Mesenchymal stem cell (in vitro differentiated cells and primary cell): ENCODE measurements at regions not wholly inside any gene's neighbourhood (a gene's known extent, or its start where the extent isn't known, plus 50 kb on each side); places are given as distances from the start of the nearest gene placed in this dataset.

Experiments
- DNase-seq: peaks from one replicate; pipeline ENCODE4 v3.0.0-alpha.2; 2013
- H2AFZ ChIP-seq: one replicate; pipeline ENCODE4 v1.6.1; 2013; ENCODE audit warnings: low read depth, mild to moderate bottlenecking, control low read depth, inconsistent platforms, low read length, moderate library complexity
- H2AK5ac ChIP-seq: 2 replicates; pipeline ENCODE4 v1.6.1; 2013; ENCODE audit warnings: low read length, moderate library complexity, mild to moderate bottlenecking, inconsistent platforms; ENCODE audit not compliant: severe bottlenecking
- H2BK120ac ChIP-seq: one replicate; pipeline ENCODE4 v1.6.1; 2013; ENCODE audit warnings: low read depth, mild to moderate bottlenecking, inconsistent platforms, low read length, moderate library complexity
- H2BK12ac ChIP-seq, 2 experiments: one replicate each; pipeline ENCODE4 v1.6.1; 2013; ENCODE audit warnings: inconsistent platforms in 2 of 2, low read length in 2 of 2, mild to moderate bottlenecking in 2 of 2, moderate library complexity in 2 of 2, control low read depth in 1 of 2
- H2BK15ac ChIP-seq: one replicate; pipeline ENCODE4 v1.6.1; 2013; ENCODE audit warnings: mild to moderate bottlenecking, low read depth, inconsistent platforms; ENCODE audit not compliant: poor library complexity, severe bottlenecking
- H2BK5ac ChIP-seq: 2 replicates; pipeline ENCODE4 v1.6.1; 2013; ENCODE audit warnings: low read depth, mild to moderate bottlenecking, low read length, control low read depth, inconsistent platforms; ENCODE audit not compliant: poor library complexity, severe bottlenecking
- H3K14ac ChIP-seq, 2 experiments: one replicate each; pipeline ENCODE4 v1.6.1; 2013; ENCODE audit warnings: inconsistent platforms in 2 of 2, low read length in 2 of 2, control low read depth in 1 of 2, mild to moderate bottlenecking in 1 of 2, moderate library complexity in 1 of 2
- H3K18ac ChIP-seq, 2 experiments: one replicate each; pipeline ENCODE4 v1.6.1; 2013; ENCODE audit warnings: inconsistent platforms in 2 of 2, low read length in 2 of 2, control low read depth in 1 of 2, low read depth in 1 of 2, mild to moderate bottlenecking in 1 of 2
- H3K23ac ChIP-seq, 2 experiments: one replicate each; pipeline ENCODE4 v1.6.1; 2013; ENCODE audit warnings: inconsistent platforms in 2 of 2, low read length in 2 of 2, mild to moderate bottlenecking in 2 of 2, moderate library complexity in 2 of 2, control low read depth in 1 of 2
- H3K27ac ChIP-seq: 2 replicates; pipeline ENCODE4 v1.5.1; 2013; ENCODE audit warnings: mild to moderate bottlenecking, moderate library complexity, low read length, control low read depth, inconsistent platforms; ENCODE audit not compliant: poor library complexity, severe bottlenecking
- H3K27me3 ChIP-seq, 2 experiments: 2 replicates each; pipeline versions ENCODE4 v1.6.1 to v1.7.0; 2013; ENCODE audit warnings: low read length in 2 of 2, mild to moderate bottlenecking in 2 of 2, moderate library complexity in 2 of 2, control low read depth in 1 of 2, inconsistent platforms in 1 of 2; ENCODE audit not compliant: control insufficient read depth in 1 of 2, insufficient read depth in 1 of 2
- H3K36me3 ChIP-seq, 2 experiments: 2 replicates each; pipeline versions ENCODE4 v1.6.1 to v1.7.0; 2013; ENCODE audit warnings: low read length in 2 of 2, control low read depth in 1 of 2, inconsistent platforms in 1 of 2, low read depth in 1 of 2, mild to moderate bottlenecking in 1 of 2; ENCODE audit not compliant: insufficient read depth in 2 of 2, control insufficient read depth in 1 of 2
- H3K4ac ChIP-seq, 2 experiments: one replicate each; pipeline ENCODE4 v1.6.1; 2013; ENCODE audit warnings: inconsistent platforms in 2 of 2, low read length in 2 of 2, mild to moderate bottlenecking in 2 of 2, moderate library complexity in 2 of 2, control low read depth in 1 of 2, low read depth in 1 of 2
- H3K4me1 ChIP-seq: 2 replicates; pipeline ENCODE4 v1.6.1; 2013; ENCODE audit warnings: low read depth, low read length, control low read depth; ENCODE audit not compliant: control insufficient read depth, insufficient read depth
- H3K4me2 ChIP-seq: 2 replicates; pipeline ENCODE4 v1.6.1; 2013; ENCODE audit warnings: low read length, mild to moderate bottlenecking, inconsistent platforms; ENCODE audit not compliant: poor library complexity, severe bottlenecking
- H3K4me3 ChIP-seq, 2 experiments: 2 replicates each; pipeline versions ENCODE4 v1.5.1 to v1.7.0; 2013; ENCODE audit warnings: low read length in 2 of 2, mild to moderate bottlenecking in 2 of 2, control low read depth in 1 of 2, low read depth in 1 of 2; ENCODE audit not compliant: insufficient read depth in 1 of 2
- H3K79me1 ChIP-seq: replicated peaks from 2 replicates; pipeline ENCODE4 v1.6.1; 2013; ENCODE audit warnings: mild to moderate bottlenecking, control low read depth, low read length, inconsistent platforms; ENCODE audit not compliant: poor library complexity, severe bottlenecking
- H3K9ac ChIP-seq: 2 replicates; pipeline ENCODE4 v1.7.0; 2013; ENCODE audit warnings: mild to moderate bottlenecking, low read length, moderate library complexity
- H3K9me3 ChIP-seq: 2 replicates; pipeline ENCODE4 v1.7.0; 2013; ENCODE audit warnings: mild to moderate bottlenecking, low read length; ENCODE audit not compliant: control insufficient read depth
- H4K8ac ChIP-seq: one replicate; pipeline ENCODE4 v1.6.1; 2013; ENCODE audit warnings: inconsistent platforms, mild to moderate bottlenecking, low read length, moderate library complexity
- H4K91ac ChIP-seq: one replicate; pipeline ENCODE4 v1.6.1; 2013; ENCODE audit warnings: mild to moderate bottlenecking, low read length, inconsistent platforms
- WGBS: methylation state at CpG from one replicate; pipeline ENCODE4 v1.1.7; 2013; ENCODE audit warnings: mixed read lengths; 5-methylcytosine and 5-hydroxymethylcytosine counted together

DNA sequence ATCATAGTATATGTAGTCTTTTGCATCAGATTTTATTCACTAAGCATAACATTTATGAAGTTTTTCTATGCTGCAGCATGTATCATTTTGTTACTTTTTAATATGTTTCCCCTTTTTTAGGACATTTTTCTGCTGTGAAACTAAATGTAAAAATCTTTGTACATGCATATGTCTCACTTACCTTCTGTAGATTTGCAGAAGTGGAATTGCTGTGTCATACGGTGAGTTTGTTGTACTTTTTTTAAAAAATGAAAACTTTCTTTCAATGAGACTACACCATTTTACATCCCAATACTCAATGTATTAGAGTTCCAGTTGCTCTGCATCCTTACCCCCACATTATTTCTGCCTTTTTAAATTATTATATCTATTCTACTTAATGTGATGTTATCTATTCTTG, 868.9 kb downstream of the PDHA2 start:
- H3K79me1 ChIP-seq, result no peaks in the 10 kb centered on the region
- DNase-seq, result no peak
- no peaks in the 10 kb centered on the region for H3K27me3 ChIP-seq
- no peak overlapping the region for H3K27ac ChIP-seq
- H3K9me3 ChIP-seq, result peaks cover 9% of the 10 kb centered on the region
- no peak overlapping the region for H3K4me3 ChIP-seq
- no peak overlapping the region for H4K8ac ChIP-seq
- no peak overlapping the region for H2BK12ac ChIP-seq
- no peak overlapping the region for H2AK5ac ChIP-seq
- H2BK15ac ChIP-seq, result no peak overlapping the region
- H3K36me3 ChIP-seq, result no peaks in the 10 kb centered on the region
- no peak overlapping the region for H3K18ac ChIP-seq
- H4K91ac ChIP-seq, result no peak overlapping the region
- no peak overlapping the region for H3K23ac ChIP-seq
- H3K9ac ChIP-seq, result no peak overlapping the region
- no CpG with 5 or more reads among the region's 1 CpG for WGBS
- no peak overlapping the region for H3K14ac ChIP-seq
- no peaks in the 10 kb centered on the region for H3K4me1 ChIP-seq
- no peak overlapping the region for H2BK5ac ChIP-seq
- H2AFZ ChIP-seq, result no peak overlapping the region
- H2BK120ac ChIP-seq, result no peak overlapping the region
- H3K4me2 ChIP-seq, result no peak overlapping the region
- no peak overlapping the region for H3K4ac ChIP-seq

DNA sequence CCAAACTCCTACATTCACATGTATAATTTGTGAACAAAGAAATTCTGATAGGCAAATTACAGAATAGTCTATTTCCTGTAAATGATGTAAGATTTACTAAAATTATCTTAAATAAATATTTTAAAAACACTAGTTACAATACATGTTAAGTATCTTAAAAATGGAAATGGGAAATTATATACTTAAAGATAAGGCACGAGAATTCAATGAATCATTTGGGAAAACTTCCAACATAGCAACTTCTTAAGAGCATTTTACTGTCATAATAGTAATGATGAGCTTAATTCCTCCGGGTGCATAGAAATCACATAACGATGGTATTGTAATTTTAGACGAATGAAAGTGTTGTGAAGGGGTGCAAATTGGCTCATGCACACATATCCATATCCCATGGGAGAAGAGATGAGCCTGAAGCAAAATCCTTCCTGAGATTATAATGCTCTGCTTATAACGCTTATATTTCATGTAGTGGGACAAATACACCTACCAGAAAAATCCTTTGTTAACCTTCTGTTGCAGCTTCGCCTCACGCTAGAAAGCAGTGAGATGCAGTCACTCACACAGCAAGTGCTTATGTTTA, 873.5 kb downstream of the PDHA2 start:
- Histone ChIP-seq H3K4me2 (no peak overlapping the region), H3K23ac (no peak overlapping the region), H3K36me3 (no peaks in the 10 kb centered on the region), H3K9me3 (peaks cover 9% of the 10 kb centered on the region), H2AFZ (no peak overlapping the region), H3K4me3 (no peak overlapping the region), H3K4ac (no peak overlapping the region), H3K27ac (no peak overlapping the region), H3K18ac (no peak overlapping the region), H2BK12ac (no peak overlapping the region), H2BK5ac (no peak overlapping the region), H2BK15ac (no peak overlapping the region), H3K4me1 (no peaks in the 10 kb centered on the region), H4K8ac (no peak overlapping the region), H2BK120ac (no peak overlapping the region), H3K27me3 (no peaks in the 10 kb centered on the region), H3K14ac (no peak overlapping the region), H2AK5ac (no peak overlapping the region), H3K9ac (no peak overlapping the region), H4K91ac (no peak overlapping the region), H3K79me1 (no peaks in the 10 kb centered on the region)
- DNase-seq, result peak; percentile 5
- 75% methylated on average over 4 of the region's 7 CpGs for whole genome bisulfite sequencing

DNA sequence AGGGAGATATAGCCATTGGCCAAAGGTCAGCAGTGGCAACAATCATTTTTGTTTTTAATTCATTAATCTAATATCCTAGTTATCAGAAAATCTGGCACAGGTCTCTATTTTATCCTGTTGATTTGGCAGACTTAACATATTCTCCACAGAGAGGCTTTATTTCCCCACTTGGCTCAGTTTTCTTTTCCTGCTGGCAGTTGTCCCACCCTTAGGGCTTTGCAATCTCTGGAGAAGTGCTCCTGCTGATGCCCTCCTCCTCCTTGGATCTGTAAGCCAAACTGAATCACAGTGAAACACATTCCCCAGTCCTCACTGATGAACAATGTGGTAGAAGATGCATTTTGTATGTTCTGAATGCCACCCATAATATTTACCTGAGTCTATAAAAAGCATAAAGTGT, 889.7 kb downstream of the PDHA2 start:
- no peak overlapping the region for H2BK12ac ChIP-seq
- no peak overlapping the region for H3K18ac ChIP-seq
- H3K9me3 ChIP-seq, result peaks cover 12% of the 10 kb centered on the region
- no peak for DNase-seq
- H4K8ac ChIP-seq, result no peak overlapping the region
- H3K4me2 ChIP-seq, result no peak overlapping the region
- no peak overlapping the region for H2BK5ac ChIP-seq
- no peaks in the 10 kb centered on the region for H3K27me3 ChIP-seq
- H3K14ac ChIP-seq, result no peak overlapping the region
- H3K27ac ChIP-seq, result no peak overlapping the region
- no peak overlapping the region for H3K9ac ChIP-seq
- H2BK120ac ChIP-seq, result no peak overlapping the region
- H2AFZ ChIP-seq, result no peak overlapping the region
- H3K36me3 ChIP-seq, result no peaks in the 10 kb centered on the region
- no peak overlapping the region for H4K91ac ChIP-seq
- H3K79me1 ChIP-seq, result no peaks in the 10 kb centered on the region
- H2AK5ac ChIP-seq, result no peak overlapping the region
- H2BK15ac ChIP-seq, result no peak overlapping the region
- no peak overlapping the region for H3K4me3 ChIP-seq
- H3K4ac ChIP-seq, result no peak overlapping the region
- no peaks in the 10 kb centered on the region for H3K4me1 ChIP-seq
- no peak overlapping the region for H3K23ac ChIP-seq

DNA sequence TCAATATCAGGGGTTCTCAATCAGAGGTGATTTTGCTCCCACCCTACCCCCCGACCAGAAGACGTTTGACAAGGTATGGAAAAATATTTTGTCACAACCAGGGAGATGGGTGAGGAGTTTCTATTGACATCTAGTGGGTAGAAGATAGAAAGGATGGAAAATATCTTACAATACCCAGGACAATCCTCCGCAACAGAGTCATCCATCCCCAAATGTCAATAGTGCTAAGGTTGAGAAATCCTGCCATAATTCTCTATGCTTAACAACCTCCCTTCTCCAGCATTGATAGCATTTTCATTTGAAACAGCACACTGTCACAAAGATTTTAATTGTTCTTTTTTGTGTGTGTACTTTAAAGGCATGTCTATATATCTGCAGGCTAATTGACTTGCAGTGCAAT, 890.5 kb downstream of the PDHA2 start:
- Histone ChIP-seq H3K27ac (no peak overlapping the region), H4K8ac (no peak overlapping the region), H4K91ac (no peak overlapping the region), H3K4me3 (no peak overlapping the region), H3K18ac (no peak overlapping the region), H2BK12ac (no peak overlapping the region), H3K9me3 (peaks cover 12% of the 10 kb centered on the region), H2BK15ac (no peak overlapping the region), H3K4ac (no peak overlapping the region), H2AFZ (no peak overlapping the region), H3K23ac (no peak overlapping the region), H2BK120ac (no peak overlapping the region), H3K9ac (no peak overlapping the region), H3K14ac (no peak overlapping the region), H3K4me2 (no peak overlapping the region), H3K4me1 (no peaks in the 10 kb centered on the region), H3K27me3 (no peaks in the 10 kb centered on the region), H2AK5ac (no peak overlapping the region), H3K36me3 (no peaks in the 10 kb centered on the region), H2BK5ac (no peak overlapping the region), H3K79me1 (no peaks in the 10 kb centered on the region)
- DNase-seq, result no peak
- WGBS, result no CpG with 5 or more reads among the region's 3 CpGs
